GM21825 (cell line): ENCODE measurements at regions not wholly inside any gene's neighbourhood (a gene's known extent, or its start where the extent isn't known, plus 50 kb on each side); places are given as distances from the start of the nearest gene placed in this dataset.
A peak's percentile ranks its signal among the peaks of the same experiment; 100 is the strongest.

Experiments
- ATAC-seq: cut with Tn5 transposase; IDR thresholded peaks from one replicate; pipeline ENCODE4 v1.9.1; 2021; ENCODE audit warnings: mild to moderate bottlenecking, moderate library complexity; ENCODE audit not compliant: unreplicated experiment

DNA sequence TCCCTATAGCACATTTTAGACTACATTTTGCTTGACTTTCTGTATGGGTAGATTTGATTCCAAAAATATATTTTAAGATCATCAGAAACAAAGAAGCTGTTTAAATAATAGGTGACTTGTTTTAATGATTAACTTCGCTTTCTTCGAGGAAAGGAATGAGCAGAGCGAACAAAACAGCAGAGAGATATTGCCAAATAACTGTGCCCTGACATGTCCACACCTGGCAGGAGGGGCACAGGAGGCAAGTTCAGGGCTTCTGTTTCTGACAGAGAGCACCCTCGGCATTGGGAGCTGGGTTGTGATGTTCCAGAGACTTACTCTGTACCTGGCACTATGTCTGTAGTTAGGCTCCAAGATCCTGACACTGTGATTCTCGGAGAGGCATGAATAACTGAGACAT lies 155.7 kb upstream of the SASH1 start:
- ATAC-seq = no peak

GRCh38 chr6:148192310-148192709 lies 150.3 kb upstream of the SASH1 start:
- ATAC-seq = no peak

DNA sequence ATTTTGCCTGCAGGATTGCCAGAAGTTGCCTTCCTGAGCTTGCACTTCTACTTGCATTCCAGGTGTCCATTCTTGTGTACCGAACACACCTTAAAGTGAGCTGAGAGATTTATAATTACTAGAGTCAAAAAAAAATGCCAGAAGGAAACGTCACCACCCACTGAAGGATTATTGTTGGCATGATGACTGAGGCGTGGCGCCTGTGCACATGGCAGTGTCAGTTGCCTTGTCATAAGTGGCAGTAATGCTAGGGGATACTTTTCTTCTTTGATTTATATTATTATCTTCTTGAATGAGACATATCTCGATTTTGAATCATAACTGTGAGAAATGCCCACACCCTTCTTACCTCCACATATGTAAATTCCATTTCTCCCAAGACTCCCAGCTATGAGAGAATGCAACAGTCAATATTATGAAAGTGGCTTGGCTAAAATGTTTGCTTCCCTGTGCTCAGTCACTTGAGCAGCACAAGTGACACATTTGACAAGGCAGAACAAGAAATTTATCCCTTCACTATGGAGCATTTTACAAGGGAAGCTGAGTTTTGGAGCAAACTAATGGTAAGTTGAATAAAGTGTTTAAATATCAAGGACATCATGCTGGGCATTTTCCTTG lies 149.5 kb upstream of the SASH1 start:
- ATAC-seq = no peak

- no peak for ATAC-seq
Measured at GRCh38 chr6:148195511-148195910, 147.1 kb upstream of the SASH1 start.

GRCh38 chr6:148199584-148199983 lies 143.1 kb upstream of the SASH1 start:
- no peak for ATAC-seq

GRCh38 chr6:148200293-148200692 lies 142.3 kb upstream of the SASH1 start:
- ATAC-seq = no peak

DNA sequence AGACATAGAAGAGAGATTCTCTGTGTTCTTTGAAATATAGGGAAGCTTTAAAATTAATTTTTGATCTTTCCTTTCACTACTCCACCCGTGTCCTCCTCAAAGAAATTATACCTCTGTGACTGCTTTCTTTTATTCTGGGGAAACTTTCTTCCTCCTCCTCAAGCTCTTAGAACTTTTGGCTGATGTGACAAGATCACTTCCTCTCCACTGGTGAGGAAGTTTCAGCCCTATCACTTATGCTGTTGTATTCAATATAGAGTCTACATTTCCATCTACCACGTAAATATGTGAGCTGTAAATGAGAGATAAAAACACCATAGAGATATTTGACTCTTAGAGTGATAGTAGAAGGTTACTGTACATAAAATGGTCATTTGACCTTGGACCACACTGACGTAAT lies 141.9 kb upstream of the SASH1 start:
- ATAC-seq = no peak

- no peak for ATAC-seq
Measured at GRCh38 chr6:148203281-148203925, 139.2 kb upstream of the SASH1 start.

GRCh38 chr6:148203970-148204369 lies 138.7 kb upstream of the SASH1 start:
- ATAC-seq = peak; percentile 99

DNA sequence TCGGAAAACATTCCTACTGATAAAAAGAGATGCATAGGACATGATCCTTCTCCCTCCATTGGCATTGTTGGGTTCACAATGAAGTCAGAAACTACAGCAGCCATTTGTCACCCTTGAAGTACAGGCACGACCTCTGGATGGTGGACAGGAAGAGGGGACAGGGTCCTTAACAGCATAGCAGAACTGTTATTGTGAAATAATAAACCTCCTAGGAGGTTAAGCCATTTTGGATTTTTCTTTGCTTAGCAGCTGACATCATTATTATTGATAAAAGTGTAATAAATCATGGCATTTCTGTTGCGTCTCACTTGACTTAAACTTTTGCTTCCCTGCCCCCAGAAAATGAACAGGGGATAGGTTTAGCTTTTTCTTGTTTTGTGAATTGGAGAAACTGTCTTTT lies 134.3 kb upstream of the SASH1 start:
- no peak for ATAC-seq

- ATAC-seq = no peak
Measured at GRCh38 chr6:148211777-148212324, 130.8 kb upstream of the SASH1 start.

DNA sequence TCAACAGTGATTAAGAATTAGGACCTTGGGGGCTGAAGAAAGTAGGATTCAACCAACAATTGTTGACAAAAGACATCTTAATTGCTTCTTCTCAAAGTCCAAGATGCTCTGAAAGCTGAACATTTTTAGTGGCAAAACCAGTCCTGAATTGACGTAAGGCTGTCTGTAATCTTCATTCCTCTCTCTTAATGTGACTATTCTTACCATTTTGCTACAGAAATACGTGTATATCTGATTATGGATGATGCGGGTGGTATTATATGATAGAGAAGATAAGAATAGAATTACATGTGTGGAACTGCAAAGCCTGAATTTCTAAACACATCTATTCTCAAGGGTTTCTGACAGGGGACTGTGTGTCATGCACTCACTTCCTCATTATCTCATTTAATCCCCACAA lies 130.3 kb upstream of the SASH1 start:
- ATAC-seq = no peak

DNA sequence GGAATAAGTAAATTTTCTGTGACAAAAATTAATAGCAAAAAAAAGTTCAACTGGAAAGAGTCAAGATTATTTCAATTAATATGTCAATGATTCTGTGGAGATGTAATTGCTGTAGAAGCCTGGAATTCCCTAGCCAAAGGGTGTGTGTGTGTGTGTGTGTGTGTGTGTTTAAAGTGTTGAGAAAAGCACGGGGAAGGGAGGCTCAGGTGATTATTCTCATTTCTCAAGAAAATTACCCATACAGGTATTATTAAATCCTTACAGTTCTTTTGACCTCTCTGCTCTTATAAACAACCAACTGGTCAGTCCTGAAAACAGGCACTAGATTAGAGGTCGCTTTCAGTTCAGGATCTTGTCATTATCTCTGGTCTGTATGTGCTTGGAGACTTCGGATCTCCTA lies 129.3 kb upstream of the SASH1 start:
- no peak for ATAC-seq

DNA sequence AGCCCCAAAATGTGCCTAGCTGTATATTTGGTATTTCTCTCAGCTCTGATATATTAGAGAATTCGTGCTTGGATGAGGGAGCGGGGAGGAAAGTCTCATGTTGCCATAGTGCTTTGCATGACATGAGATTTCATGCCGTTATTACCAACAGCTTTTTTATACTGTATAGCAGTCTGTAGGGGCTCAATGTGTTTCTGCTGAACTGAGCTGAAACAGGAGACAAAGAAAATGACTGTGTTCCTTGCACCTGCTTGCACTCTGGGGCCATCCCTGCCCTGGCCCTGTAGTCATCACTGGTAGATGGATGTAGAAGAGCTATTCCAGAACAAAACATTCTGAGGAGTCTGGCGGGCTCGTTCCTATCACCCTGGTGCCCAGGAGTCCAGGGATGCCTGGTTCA lies 128.0 kb upstream of the SASH1 start:
- ATAC-seq = no peak

DNA sequence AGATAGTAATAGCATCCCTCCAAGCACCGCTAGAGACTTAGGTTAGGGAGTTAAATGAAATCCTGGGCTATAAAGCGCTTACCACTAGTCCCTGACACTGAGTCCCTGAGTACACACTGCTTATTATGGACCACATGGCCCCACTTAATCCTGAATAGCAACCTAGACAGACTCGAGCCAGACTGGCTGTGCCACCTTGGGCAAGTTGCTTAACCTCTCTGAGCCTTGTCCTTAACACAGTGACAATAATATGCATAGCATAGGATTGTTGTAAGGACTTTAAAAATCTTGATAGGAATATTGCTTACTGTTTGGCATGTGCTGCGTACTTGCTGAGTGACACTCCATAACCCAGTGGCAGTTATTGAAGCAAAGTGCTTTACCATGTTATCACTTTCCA lies 125.6 kb upstream of the SASH1 start:
- ATAC-seq = no peak

DNA sequence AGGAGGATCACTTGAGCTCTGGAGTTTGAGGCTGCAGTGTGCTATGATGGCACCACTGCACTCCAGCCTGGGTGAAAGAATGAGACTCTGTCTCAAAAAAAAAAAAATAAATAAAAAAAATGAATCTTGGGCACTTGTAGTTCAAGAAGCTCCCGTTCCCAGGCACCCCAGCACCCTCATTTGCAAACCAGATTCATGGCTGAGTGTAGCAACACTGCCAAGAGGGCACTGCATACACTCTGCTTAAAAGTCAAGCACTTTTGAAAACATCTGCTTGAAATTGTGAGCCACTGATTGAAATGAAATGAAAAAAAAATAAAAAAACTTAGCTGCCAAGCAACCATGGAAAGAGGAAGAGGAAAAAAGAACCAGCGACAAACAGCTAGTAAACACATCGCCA lies 124.7 kb upstream of the SASH1 start:
- no peak for ATAC-seq

DNA sequence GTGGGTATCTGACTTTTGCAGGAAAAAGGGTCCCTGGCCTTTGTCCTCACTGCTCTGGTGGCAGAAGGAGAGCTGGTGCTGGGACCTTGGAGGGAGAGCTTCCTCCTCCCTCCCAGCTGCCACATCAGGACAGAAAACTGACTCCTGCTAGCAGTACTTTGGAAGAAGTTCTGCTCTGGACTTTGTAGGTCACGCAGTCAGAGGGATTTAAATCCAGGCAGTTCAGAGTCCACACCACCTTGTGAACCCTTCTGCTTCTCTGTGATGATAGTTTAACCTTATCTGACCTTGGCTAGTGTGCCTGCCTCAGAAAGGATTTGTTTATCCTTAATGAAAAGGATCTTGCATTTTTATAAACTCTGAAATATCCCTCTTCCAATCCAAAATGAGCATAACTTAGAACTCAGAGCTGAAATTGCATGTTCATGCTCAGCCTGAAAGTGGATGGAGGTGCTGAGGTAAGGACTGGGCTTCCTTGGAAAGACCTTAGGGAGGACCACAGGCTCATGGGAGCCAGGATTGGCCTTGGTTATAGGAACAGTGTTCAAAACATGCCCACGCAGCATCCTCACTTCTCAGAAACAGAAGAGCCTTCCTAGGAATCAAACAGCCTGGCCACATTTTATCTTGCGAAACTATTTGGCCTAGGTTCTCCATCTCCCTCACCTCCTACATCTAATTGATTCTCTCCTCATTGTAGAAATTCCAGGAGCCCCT lies 123.9 kb upstream of the SASH1 start:
- no peak for ATAC-seq

- ATAC-seq = no peak
Measured at GRCh38 chr6:148221196-148221979, 121.2 kb upstream of the SASH1 start.

- no peak for ATAC-seq
Measured at GRCh38 chr6:148222376-148222775, 120.3 kb upstream of the SASH1 start.

DNA sequence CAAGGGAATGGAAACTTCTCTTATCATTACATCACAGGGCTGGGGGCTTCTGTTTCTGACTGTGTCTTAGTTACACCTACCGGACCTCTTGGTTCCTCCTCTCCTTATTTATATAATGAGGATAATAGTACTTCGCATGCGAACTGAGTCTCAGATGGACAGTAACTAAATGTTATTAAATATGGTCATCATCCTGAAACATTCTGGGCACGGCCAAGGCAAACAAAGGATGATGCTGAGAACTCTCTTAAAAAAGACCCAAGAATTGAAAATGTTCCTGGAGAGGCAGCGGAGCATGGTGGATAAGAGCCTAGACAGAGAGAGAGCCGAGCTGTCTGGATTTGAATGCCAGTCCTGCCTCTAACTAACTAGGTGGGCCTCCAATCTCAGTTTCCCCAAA lies 119.8 kb upstream of the SASH1 start:
- no peak for ATAC-seq

GRCh38 chr6:148223424-148223842 lies 119.2 kb upstream of the SASH1 start:
- no peak for ATAC-seq
